Stomach (tissue), 8 donors: ENCODE measurements at regions not wholly inside any gene's neighbourhood (a gene's known extent, or its start where the extent isn't known, plus 50 kb on each side); places are given as distances from the start of the nearest gene placed in this dataset.

Experiments
- DNase-seq, 2 donors: peaks; one replicate each; pipeline versions ENCODE4 v3.0.0 to v3.0.0-alpha.2; 2013 to 2019
- H3K27ac ChIP-seq, 5 donors: fragments of 200-600 bp in 4 of 5; sonication (generic) in 4 of 5; one replicate each; pipeline ENCODE4 v1.5.1; 2013 to 2019; ENCODE audit warnings: mild to moderate bottlenecking in 1 of 5, moderate library complexity in 1 of 5
- H3K27me3 ChIP-seq, 3 donors: fragments of 200-600 bp; sonication (generic); one replicate each; pipeline ENCODE4 v1.5.1; 2017 to 2019; ENCODE audit warnings: mixed run types in 1 of 3
- H3K36me3 ChIP-seq, 4 donors: fragments of 200-600 bp; sonication (generic); 1 replicate in 3 of 4; 2 replicates in 1 of 4; pipeline ENCODE4 v1.5.1; 2016 to 2019
- H3K4me1 ChIP-seq, 4 donors: fragments of 200-600 bp; sonication (generic); one replicate each; pipeline ENCODE4 v1.5.1; 2016 to 2019
- H3K4me3 ChIP-seq, 4 donors: fragments of 200-600 bp; sonication (generic) in 3 of 4; one replicate each; pipeline ENCODE4 v1.5.1; 2016 to 2019; ENCODE audit warnings: mild to moderate bottlenecking in 1 of 4
- H3K9me3 ChIP-seq, 4 donors: fragments of 200-600 bp; sonication (generic); one replicate each; pipeline ENCODE4 v1.5.1; 2016 to 2019
- CTCF ChIP-seq, 7 experiments: fragments of 450-650 bp in 4 of 7; fragments of 200-600 bp in 3 of 7; sonication (generic) in 3 of 7; IDR thresholded peaks; one replicate each; pipeline ENCODE4 v1.5.1; 2016 to 2019; ENCODE audit warnings: antibody characterized with exemption in 7 of 7, control low read depth in 2 of 7, mild to moderate bottlenecking in 1 of 7
- EP300 ChIP-seq: sonication (generic); formaldehyde crosslinking; IDR thresholded peaks from one replicate; pipeline ENCODE4 v1.6.1; 2017; ENCODE audit warnings: antibody characterized with exemption
- POLR2A ChIP-seq, 4 donors: fragments of 450-650 bp; IDR thresholded peaks; one replicate each; pipeline ENCODE4 v1.6.1; 2016; ENCODE audit warnings: antibody characterized with exemption in 4 of 4, control low read depth in 2 of 4, mild to moderate bottlenecking in 1 of 4, moderate library complexity in 1 of 4
- POLR2AphosphoS5 ChIP-seq, 3 donors: sonication (generic); formaldehyde crosslinking; IDR thresholded peaks; one replicate each; pipeline ENCODE4 v1.6.1; 2016; ENCODE audit warnings: antibody characterized with exemption in 3 of 3
- WGBS, 5 donors: extraction: QIAGEN DNeasy Blood & Tissue Kit in 3 of 5; methylation state at CpG; one replicate each; pipeline versions ENCODE4 v1.1.5 to v1.1.7; 2013 to 2018; 5-methylcytosine and 5-hydroxymethylcytosine counted together
- intact Hi-C: fragments of 100-400 bp; cut with DNase I; formaldehyde crosslinking; loops from one replicate; pipeline ENCODE4 v1.15.1; 2023; ENCODE audit warnings: low total_unique reads
- donor health status: healthy with polysubstance abuse.
- donor health status: Bipolar disorder and iron deficiency.
- donor health status: healthy.

- no peak overlapping the region for H3K4me3 ChIP-seq
- WGBS, 5 donors, result 56 to 83% (median 74%) methylated on average over 8 of the region's 8 CpGs
- intact Hi-C loops, result no loop called here
- TF ChIP-seq CTCF (IDR thresholded peaks at IDR 0.05), result no peak
- no peaks in the 10 kb centered on the region for H3K27me3 ChIP-seq
- no peak for DNase-seq
- no peaks in the 10 kb centered on the region for H3K36me3 ChIP-seq
- no peaks in the 10 kb centered on the region for H3K9me3 ChIP-seq
- peaks cover 43 to 77% (median 62%) of the 10 kb centered on the region in 4 donors for H3K4me1 ChIP-seq
- peak overlapping the region; percentile 2 to 94 (median 87) for H3K27ac ChIP-seq
Observed at GRCh38 chr21:38909109-38909508, 103.4 kb downstream of the ETS2 start.

- Histone ChIP-seq H3K4me3 (no peak overlapping the region), H3K27ac (peak overlapping the region; percentile 2 to 94 (median 87)), H3K27me3 (no peaks in the 10 kb centered on the region), H3K36me3 (no peaks in the 10 kb centered on the region), H3K9me3 (no peaks in the 10 kb centered on the region), H3K4me1 (peaks cover 43 to 80% (median 60%) of the 10 kb centered on the region in 4 donors)
- no peak for DNase-seq
- intact Hi-C loops, result no loop called here
- TF ChIP-seq POLR2A (IDR thresholded peaks at IDR 0.05) (no peak), CTCF (IDR thresholded peaks at IDR 0.05) (no peak), EP300 (no peak), POLR2AphosphoS5 (IDR thresholded peaks at IDR 0.05) (no peak)
- WGBS, 5 donors, result 89 to 96% (median 90%) methylated on average over 4 of the region's 4 CpGs
Observed at GRCh38 chr21:38908537-38908936, 102.8 kb downstream of the ETS2 start.

- no peaks in the 10 kb centered on the region for H3K27me3 ChIP-seq
- DNase-seq, result no peak
- 77 to 89% (median 81%) methylated on average over 8 of the region's 8 CpGs for WGBS, 5 donors
- peak overlapping the region in 4 of 5 donors; percentile 83 to 94 (median 88) for H3K27ac ChIP-seq
- no peaks in the 10 kb centered on the region for H3K36me3 ChIP-seq
- H3K9me3 ChIP-seq, result no peaks in the 10 kb centered on the region
- TF ChIP-seq POLR2AphosphoS5 (IDR thresholded peaks at IDR 0.05) (no peak), EP300 (no peak), CTCF (IDR thresholded peaks at IDR 0.05) (no peak), POLR2A (IDR thresholded peaks at IDR 0.05) (no peak)
- peaks cover 27 to 58% (median 44%) of the 10 kb centered on the region in 4 donors for H3K4me1 ChIP-seq
- intact Hi-C loops, result no loop called here
- no peak overlapping the region for H3K4me3 ChIP-seq
Observed at GRCh38 chr21:38905752-38906151, 100.0 kb downstream of the ETS2 start.

- Histone ChIP-seq H3K36me3 (no peaks in the 10 kb centered on the region), H3K4me3 (no peak overlapping the region), H3K9me3 (no peaks in the 10 kb centered on the region), H3K27me3 (no peaks in the 10 kb centered on the region), H3K4me1 (peaks cover 23 to 54% (median 40%) of the 10 kb centered on the region in 4 donors), H3K27ac (peak overlapping the region in 3 of 5 donors; percentile 83 to 90 (median 87))
- intact Hi-C loops, result no loop called here
- 73 to 90% (median 78%) methylated on average over 3 to 4 of the region's 4 CpGs for WGBS, 5 donors
- no peak for TF ChIP-seq CTCF (IDR thresholded peaks at IDR 0.05)
- no peak for TF ChIP-seq POLR2AphosphoS5 (IDR thresholded peaks at IDR 0.05)
- DNase-seq, result no peak
Observed at GRCh38 chr21:38905328-38905727, 99.6 kb downstream of the ETS2 start.
